Spleen (tissue), 7 donors: ENCODE measurements at regions not wholly inside any gene's neighbourhood (a gene's known extent, or its start where the extent isn't known, plus 50 kb on each side); places are given as distances from the start of the nearest gene placed in this dataset.

ENCODE experiments used
- POLR2A ChIP-seq, 3 donors: fragments of 450-650 bp; IDR thresholded peaks; one replicate each; pipeline ENCODE4 v1.5.1; 2017; ENCODE audit warnings: antibody characterized with exemption in 3 of 3, mild to moderate bottlenecking in 1 of 3
- POLR2AphosphoS5 ChIP-seq, 3 donors: sonication (generic); formaldehyde crosslinking; IDR thresholded peaks; one replicate each; pipeline ENCODE4 v1.5.1; 2017; ENCODE audit warnings: antibody characterized with exemption in 3 of 3
- TF ChIP-seq, protein P1 (sequence below), 11 experiments: fragments of 200-600 bp in 7 of 11; fragments of 450-650 bp in 4 of 11; sonication (generic) in 4 of 11; IDR thresholded peaks in 8 of 11; conservative IDR thresholded peaks in 3 of 11; 1 replicate in 7 of 11; 2 replicates in 4 of 11; pipeline versions ENCODE4 v1.4.0 to v1.8.0; 2016 to 2021; ENCODE audit warnings: antibody characterized with exemption in 11 of 11, inconsistent platforms in 4 of 11, mild to moderate bottlenecking in 1 of 11
- donor health status: DM: no; HTN: no; CAD: no; lungs with moderate emphysema.
- donor health status: DM: no; HTN: no; CAD: no.
- donor health status: DM: no; HTN: no; CAD: no.

DNA sequence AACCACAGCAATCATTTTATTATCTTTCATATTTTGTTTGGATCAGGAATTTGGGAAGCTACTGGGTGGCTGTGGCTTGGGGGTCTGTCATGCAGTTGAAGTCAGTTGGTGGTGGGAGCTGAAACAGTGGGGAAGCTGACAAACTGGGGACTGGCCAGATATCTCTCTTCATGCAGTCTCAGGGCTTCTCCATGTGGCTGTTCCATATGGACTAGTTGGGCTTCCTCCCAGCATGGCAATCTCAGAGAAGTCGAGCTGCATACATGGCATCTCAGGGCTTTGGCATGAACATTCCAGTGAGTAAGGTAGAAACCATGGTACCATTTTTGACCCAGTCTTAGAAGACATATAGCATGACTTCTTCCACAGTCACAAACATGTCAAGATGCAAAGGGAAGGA lies 274.8 kb downstream of the ENC1 start:
- TF ChIP-seq, protein P1, sequence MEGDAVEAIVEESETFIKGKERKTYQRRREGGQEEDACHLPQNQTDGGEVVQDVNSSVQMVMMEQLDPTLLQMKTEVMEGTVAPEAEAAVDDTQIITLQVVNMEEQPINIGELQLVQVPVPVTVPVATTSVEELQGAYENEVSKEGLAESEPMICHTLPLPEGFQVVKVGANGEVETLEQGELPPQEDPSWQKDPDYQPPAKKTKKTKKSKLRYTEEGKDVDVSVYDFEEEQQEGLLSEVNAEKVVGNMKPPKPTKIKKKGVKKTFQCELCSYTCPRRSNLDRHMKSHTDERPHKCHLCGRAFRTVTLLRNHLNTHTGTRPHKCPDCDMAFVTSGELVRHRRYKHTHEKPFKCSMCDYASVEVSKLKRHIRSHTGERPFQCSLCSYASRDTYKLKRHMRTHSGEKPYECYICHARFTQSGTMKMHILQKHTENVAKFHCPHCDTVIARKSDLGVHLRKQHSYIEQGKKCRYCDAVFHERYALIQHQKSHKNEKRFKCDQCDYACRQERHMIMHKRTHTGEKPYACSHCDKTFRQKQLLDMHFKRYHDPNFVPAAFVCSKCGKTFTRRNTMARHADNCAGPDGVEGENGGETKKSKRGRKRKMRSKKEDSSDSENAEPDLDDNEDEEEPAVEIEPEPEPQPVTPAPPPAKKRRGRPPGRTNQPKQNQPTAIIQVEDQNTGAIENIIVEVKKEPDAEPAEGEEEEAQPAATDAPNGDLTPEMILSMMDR (IDR thresholded peaks at IDR 0.05 in 8 of 11, conservative IDR thresholded peaks at IDR 0.05 in 3 of 11): no peak
- TF ChIP-seq POLR2A (IDR thresholded peaks at IDR 0.05) (no peak), POLR2AphosphoS5 (IDR thresholded peaks at IDR 0.05) (no peak)
